Muscle of back (tissue), 3 donors: ENCODE measurements at regions not wholly inside any gene's neighbourhood (a gene's known extent, or its start where the extent isn't known, plus 50 kb on each side); places are given as distances from the start of the nearest gene placed in this dataset.

Experiments
- DNase-seq, 3 donors: peaks; one replicate each; pipeline versions ENCODE4 v3.0.0 to v3.0.0-alpha.2; 2013

- no peak for DNase-seq
Observed at GRCh38 chr2:139293992-139294548, 513.9 kb upstream of the NXPH2 start.

GRCh38 chr2:139281124-139281523 is 500.9 kb upstream of the NXPH2 start:
- DNase-seq, result no peak

DNA sequence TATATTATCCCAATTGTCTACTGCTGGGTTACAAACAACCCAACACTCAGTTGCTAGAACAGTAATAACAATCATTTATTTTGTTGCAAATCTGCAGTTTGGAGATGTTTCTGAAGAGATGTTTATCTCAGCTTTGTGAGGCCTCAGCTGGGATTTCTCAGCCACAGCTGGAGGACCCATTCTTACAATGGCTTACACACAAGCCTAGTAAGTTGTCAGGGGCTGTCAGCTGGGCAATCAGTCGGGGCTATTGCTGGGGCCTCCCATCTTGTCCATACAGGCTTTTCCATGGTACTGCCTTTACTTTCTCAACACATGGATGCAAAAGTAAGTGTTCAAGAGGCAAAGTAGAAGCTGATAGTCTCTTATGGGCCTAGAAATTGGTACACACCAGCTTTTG is 491.7 kb upstream of the NXPH2 start:
- DNase-seq, result no peak

- no peak for DNase-seq
Observed at GRCh38 chr2:139271149-139271548, 491.0 kb upstream of the NXPH2 start.

GRCh38 chr2:139260052-139260430 is 479.9 kb upstream of the NXPH2 start:
- no peak for DNase-seq

DNA sequence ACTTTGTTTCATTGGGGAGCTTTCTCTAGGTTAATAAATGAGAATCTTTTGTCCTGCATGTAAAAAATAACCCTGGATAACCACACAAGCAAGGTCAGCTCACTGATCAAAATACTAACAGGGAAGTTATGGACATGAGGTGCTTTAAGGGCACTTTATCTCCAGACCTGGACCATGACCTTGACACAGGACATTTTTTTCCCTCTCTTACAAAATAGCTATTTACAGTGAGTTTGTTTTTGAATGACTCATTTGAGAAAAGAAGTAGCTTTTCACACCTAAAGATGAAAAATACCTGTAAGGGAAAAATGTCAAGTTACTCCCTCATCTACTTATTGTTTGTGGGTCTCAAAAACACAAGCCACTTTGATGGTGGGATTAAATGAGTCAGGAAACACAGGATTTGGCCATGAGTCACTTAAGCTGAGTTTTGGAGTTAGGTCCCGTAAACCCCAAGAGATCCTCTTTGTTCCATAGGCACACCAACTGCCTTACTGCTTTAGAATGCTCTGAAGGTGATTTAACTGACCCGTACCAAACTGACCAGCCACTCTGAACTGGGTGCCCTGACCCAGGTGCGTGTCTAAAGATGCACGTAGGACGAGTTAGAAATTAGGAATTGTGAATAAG is 479.3 kb upstream of the NXPH2 start:
- DNase-seq, result no peak

GRCh38 chr2:139241286-139241685 is 461.1 kb upstream of the NXPH2 start:
- DNase-seq, result no peak

DNA sequence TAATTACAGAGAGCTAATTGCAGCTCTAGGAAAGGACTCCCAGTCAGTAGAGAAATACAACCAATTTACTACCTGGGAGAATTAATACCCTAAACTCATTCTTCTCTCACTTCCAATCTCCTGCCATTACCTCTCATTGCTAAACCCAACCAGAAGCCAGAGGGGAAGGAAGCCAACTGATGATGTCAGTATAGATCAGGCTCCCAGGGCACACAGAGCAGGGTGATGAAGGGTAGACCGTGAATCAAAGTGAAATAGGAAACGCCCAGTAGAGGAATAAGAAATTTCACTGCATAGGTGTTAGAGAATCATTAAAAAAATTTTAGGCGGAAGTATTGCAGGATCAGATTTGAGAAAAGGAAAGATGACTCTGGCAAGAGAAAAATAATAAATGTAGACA is 456.8 kb upstream of the NXPH2 start:
- DNase-seq, result no peak

GRCh38 chr2:139230881-139231280 is 450.7 kb upstream of the NXPH2 start:
- no peak for DNase-seq

- no peak for DNase-seq
Observed at GRCh38 chr2:139228276-139228675, 448.1 kb upstream of the NXPH2 start.

GRCh38 chr2:139225961-139226360 is 445.8 kb upstream of the NXPH2 start:
- no peak for DNase-seq

- no peak for DNase-seq
Observed at GRCh38 chr2:139218181-139218580, 438.0 kb upstream of the NXPH2 start.

- peak in 1 of 3 donors; percentile 2 for DNase-seq
Observed at GRCh38 chr2:139217641-139218040, 437.5 kb upstream of the NXPH2 start.

GRCh38 chr2:139216435-139216834 is 436.2 kb upstream of the NXPH2 start:
- DNase-seq, result no peak

- no peak for DNase-seq
Observed at GRCh38 chr2:139214801-139215200, 434.6 kb upstream of the NXPH2 start.

DNA sequence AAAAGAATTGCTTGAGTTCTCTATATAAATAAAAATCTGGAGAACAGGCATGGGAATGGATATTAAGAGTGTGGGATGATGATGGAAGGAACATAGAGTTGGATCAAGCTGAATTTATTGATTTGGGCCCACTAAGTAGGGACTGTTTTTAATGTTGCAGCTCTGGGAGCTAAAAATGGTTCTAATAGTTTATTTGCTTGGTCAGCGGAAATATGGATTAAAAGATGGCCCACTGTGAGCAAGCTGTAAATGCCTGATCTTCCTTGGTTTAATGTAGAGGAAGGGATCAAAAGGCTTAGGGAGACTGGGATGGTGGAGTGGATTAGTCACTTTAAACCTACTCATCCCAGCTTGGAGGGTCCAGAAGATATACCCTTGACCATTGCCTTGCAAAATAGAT is 429.4 kb upstream of the NXPH2 start:
- no peak for DNase-seq

- no peak for DNase-seq
Observed at GRCh38 chr2:139201516-139201915, 421.3 kb upstream of the NXPH2 start.

DNA sequence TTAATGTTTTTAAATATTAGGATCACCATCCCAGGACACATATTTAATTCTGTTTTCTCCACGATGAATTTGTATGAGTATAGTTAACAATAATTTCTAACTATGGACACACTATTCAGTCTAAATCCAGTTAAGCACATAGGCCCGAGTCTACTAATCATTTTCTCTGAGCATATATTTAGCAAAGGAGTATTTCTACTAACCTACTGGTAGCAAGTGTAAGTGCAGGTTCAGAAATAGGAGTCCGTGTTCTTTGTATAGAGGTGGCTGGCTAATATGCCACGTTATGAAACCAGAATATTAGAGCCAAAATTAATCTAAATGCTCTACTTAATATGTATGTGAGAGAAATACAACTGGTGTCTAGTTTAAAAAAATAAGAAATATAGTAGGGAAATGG is 416.6 kb upstream of the NXPH2 start:
- no peak for DNase-seq

- no peak for DNase-seq
Observed at GRCh38 chr2:139194546-139194945, 414.4 kb upstream of the NXPH2 start.

GRCh38 chr2:139177041-139177440 is 396.9 kb upstream of the NXPH2 start:
- no peak for DNase-seq

- no peak for DNase-seq
Observed at GRCh38 chr2:139175510-139175909, 395.3 kb upstream of the NXPH2 start.

DNA sequence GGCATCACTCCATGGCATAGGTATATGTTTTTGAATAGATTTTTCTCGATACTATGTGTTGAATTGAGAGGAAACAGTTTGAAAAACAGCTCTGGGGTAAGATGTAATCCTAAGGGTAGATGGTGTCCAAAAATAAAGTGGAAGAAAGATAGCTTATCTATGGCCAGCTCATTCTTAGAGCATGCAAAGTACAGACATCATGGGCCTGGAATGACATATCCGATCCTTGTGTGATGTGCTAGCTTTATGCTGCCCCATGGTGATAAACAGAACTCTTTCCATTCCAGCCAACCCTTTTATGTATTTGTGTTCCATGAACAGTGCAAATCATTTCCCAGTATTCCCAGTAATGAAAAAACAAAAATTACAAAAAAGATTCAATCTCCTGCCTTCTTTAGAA is 390.2 kb upstream of the NXPH2 start:
- DNase-seq, result no peak

DNA sequence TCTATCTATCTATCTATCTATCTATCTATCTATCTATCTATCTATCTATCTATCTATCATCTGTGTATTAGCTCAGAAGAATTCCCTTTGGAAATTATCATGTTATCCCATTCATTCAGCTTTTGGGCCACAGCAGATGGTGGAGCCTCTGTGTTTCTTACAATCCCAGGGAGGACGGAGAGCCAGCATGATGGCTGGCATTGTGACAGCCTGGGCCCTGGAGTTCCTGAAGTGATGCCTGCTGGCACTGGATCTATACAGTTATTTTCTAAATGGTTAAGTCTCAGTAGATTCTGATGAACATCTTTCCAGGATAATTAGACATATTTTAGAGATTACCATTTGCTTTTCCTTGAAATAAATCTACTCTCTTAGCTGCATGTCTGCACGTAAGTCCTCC is 385.4 kb upstream of the NXPH2 start:
- DNase-seq, result no peak

GRCh38 chr2:139165041-139165440 is 384.9 kb upstream of the NXPH2 start:
- no peak for DNase-seq
